NOMO-1 treated with DMSO at 0.1 percent for 48 hours (cell line): ENCODE measurements at regions not wholly inside any gene's neighbourhood (a gene's known extent, or its start where the extent isn't known, plus 50 kb on each side); places are given as distances from the start of the nearest gene placed in this dataset.
"Not testable (repeated sequence)": the region's sequence is repeated elsewhere in the genome, so short reads cannot be mapped to it uniquely, and the experiment has no call there.

Experiments used
- DNase-seq: peaks from one replicate; lab custom pipeline; 2025; ENCODE audit not compliant: unreplicated experiment; lab: John Stamatoyannopoulos, UW

DNA sequence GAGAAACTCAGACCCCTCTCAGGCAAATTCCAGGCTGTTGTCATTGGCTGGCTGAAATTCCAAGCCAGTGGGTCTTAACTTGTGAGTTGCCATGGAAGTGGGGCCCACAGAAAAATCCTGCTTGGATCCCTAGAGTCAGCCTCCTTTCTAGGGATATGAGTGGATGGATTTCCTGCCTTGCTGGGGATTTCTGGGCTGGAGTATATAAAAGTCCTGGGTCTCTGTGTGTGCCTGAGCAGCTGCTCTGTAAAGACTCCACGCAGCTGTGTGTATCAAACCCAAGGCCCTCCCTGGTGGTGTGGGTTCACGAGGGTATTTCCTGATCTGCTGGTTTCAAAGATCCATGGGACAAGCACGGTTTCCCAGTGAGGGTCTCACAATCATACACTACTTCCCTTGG lies 1077.1 kb downstream of the SLC16A7 start:
- DNase-seq, result no peak

DNA sequence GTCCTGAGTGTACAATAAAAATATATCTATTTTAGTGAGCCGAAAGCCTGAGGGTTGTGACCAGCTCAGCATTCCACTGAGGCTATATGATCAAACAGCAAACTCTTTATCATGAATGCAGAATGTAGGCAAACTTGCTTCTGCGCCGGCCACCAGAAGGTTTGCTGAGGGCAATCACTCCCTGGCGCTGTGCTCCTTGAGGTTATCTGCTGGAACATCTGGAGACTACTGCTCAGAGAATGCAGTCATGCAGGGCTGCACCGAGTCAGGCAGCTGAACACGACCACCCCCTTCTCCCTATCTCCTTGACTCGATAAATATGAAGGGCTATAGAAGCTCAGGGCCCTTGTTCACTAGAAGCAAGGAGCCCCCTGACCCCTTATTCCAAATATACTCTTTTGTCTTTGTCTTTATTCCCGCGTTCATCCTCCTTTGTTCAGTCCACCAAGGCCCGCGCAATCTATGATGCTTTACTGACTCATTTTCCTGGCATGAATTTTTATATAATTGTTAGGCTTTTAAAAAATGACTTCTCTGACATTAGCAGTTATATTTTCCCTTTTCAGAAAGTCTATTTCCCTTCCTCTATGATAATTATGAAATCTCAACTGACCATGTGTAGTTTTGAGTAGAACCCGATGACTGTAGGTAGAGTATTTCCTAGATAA lies 1089.3 kb downstream of the SLC16A7 start:
- no peak for DNase-seq

DNA sequence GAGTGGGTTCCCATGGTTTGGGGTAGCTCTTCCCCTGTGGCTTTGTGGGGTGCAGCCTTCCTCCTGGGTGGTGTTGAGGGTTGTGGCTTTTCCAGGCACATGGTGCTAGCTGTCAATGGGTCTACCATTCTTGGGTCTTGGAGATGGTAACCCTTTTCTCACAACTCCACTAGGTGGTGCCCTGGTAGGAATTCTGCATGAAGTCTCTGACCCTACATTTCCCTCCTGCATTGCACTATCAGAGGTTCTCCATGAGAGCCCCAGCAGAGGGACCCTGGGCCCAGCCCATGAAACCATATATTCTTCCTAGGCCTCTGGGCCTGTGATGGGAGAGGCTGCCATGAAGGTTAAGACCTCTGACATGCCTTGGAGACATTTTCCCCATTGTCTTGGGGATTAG lies 1093.3 kb downstream of the SLC16A7 start:
- no peak for DNase-seq

DNA sequence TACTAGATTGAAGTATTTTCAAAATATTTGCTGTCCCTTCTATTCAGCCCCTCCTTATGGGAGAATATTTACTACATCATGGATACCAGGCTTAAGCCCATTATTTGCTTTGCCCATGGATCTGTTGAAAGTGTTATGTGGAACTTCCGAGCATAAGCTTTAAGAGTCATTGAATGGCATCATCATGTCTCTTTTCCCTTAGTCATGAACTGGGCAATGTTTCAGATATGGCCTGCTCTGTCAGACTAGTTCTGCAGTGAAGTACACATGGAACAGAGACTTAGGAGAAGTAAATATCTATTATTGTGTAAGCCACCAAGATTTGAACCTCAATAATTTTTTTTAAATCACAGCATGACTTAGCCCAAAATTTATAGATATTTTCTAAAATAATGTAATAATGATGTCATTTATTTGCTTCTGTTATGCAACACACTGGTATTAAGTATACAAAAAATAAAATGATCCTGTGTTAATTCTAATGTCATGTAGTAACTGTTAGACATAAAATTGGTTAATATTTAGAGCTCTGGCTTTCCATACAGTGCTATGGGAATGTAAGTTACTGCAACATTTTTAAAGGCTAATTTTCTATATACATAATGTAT lies 1097.3 kb downstream of the SLC16A7 start:
- no peak for DNase-seq

DNA sequence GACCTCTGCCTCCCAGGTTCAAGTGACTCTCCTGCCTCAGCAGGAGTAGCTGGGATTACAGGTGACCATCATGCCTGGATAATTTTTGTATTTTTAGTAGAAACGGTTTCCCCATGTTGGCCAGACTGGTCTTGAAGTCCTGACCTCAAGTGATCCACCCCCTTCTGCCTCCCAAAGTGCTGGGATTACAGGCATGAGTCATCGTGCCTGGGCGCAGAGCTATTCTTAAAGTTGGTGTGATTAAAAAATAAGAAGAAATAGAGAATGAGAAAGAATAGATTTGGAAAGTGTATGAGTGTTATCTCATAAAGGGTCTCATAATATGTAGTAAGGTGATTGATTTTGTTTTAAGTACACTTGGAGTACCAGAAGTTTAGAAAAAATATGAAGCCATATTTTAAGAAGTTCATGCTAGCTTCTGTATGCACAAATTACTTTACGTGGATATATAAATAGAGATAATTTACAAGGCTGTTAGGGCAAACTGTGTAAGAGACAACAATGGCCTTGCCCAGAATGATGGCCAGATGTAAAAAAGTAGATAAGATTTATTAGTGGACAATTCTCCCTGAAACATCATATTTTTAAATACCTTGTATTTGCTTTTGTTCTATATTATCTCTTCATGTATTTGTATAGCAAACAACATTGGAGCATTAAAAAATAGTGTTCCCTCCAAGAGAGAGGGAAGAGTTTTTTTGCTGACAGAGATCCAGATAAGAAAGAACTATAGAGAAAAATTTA lies 1108.5 kb downstream of the SLC16A7 start:
- DNase-seq, result no peak

DNA sequence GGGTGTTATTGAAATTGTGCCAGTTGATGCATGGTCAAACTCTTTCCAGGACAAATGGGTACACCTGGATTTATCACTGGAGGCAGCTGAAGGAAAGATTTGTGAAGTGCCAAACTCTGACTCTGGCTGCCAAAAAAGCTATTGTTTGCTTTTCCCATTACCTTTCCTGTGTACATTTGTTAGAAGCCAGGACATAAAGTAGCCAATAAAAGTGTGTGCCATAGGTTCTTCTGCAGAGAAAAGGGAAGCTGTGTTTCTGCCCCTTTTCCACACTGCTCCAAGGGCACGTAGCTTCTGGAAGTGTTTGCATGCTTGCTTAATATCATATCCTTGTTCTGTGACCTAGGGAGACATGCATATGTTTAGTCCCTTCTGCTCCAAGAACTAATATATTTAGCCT lies 1114.4 kb downstream of the SLC16A7 start:
- DNase-seq, result no peak

DNA sequence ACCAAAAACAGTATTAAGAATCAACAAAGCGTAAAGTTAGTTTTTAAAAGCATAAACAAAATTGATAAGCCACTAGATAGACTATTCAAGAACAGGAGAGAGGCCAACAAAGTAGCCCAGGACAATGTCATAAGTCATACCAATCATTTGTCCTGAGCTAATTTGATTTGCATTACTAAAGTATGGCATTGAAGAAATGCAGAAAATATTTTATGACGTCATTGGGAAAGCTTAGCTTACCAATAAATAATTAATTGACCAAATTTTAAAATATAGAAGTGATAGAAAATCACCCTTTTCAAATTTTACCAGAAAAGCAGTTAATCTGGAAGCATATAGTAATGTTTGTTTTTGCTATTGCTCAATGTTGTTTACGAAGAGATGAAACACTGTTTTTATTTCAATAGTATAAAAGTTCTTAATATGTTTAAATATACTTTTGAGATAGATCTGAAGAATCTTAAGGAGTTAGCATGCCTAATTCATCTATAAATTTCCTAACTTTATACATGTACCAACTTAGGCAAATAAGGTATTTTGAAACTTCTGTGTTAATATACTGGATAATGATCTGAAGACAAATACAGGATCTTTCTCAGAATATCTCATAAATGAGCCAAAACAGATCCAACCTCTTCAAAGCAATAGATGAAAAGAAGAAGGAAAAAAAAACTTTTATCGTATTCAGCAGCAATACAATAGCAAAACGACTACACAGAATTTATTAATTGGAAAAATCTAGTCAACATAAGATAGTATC lies 1118.5 kb downstream of the SLC16A7 start:
- DNase-seq, result no peak

DNA sequence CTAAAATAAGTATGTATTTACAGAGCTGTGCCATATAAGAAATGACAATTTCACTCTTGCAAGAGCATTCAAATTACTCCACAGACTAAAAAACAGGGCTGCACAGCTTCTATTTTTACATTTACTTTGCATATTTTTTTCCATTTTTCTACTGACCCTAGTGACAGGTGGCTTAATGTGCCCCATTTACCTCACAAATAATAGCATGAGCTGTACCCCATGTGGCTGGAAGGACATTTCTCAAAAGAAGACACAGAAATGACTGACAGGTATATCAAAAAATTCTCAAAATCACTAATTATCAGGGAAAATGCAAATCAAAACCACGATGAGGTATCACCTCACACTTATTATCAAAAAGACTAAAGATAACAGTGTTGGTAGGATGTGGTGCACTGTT lies 1128.6 kb downstream of the SLC16A7 start:
- no peak for DNase-seq

DNA sequence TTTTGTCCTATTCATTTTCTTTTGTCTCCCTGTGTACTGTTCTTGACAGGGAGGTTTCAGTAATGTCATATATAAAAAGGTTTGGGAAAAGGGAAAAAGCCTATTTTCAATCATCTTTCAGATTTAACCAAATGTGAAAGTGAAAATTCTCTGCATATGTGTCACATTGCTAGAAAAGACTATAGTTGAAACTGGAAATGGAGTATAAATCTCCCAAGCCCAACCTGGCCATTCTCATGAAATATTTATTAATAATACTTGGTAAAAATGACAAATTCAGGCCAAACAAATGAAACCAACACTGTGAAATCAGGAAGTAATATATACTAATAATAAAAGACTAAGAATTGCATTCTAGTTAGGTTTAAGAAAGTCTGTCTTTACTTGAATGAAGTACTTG lies 1129.2 kb downstream of the SLC16A7 start:
- no peak for DNase-seq

DNA sequence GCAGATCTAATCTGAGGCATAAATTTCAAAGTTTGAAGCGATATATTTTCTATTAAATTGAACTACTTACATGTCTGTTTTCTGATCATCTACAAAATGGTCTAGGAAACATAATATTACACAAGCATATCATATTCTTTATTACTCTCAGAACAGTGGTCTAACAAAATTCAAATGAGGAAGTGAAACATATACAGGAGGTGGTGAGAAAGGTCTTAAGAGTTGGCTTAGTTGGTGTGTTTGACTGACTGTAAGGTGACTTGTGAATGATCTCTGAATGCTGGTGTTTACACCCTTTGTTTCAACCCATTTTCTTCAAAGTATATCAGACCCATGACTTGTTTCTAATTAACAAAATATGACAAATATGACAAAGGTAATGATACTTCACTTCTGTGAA lies 1156.8 kb downstream of the SLC16A7 start:
- DNase-seq, result peak; percentile 39

DNA sequence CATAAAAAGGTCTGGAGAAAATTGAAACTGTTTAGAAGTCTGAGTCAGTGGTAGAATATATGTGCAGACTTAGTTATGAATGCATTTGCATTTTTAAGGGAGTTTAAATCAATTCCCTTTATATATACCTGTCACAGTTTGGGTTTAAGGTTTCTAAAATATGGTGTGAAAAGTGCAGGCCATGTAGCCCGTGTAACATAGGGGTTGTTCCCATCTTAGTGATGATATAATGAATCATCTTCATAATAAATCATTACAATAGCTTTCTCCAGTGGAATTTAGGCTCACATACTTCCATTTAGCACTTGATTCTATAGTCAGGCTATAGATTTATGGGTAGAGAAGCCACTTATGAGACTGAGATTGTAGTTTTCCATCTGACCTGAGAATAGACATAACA lies 1162.4 kb downstream of the SLC16A7 start:
- no peak for DNase-seq

DNA sequence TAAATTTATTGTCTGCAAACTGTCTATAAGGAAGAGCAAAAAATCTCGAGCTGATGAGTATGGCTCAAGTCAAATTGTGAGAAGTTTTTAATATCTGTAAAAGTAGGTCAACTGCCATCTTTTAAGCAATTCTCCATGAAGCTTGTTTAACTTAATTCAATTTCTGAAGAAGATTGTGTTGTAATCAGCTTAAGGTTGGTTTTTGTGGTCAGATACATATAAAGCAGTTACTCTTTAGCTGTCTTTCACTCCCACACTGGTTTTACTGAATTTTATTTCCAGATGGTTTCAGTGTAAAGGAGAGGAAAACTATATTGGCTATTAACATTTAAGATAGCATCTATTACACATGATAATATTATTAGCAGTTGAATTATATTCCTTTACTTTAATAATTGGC lies 1165.1 kb downstream of the SLC16A7 start:
- DNase-seq, result no peak

DNA sequence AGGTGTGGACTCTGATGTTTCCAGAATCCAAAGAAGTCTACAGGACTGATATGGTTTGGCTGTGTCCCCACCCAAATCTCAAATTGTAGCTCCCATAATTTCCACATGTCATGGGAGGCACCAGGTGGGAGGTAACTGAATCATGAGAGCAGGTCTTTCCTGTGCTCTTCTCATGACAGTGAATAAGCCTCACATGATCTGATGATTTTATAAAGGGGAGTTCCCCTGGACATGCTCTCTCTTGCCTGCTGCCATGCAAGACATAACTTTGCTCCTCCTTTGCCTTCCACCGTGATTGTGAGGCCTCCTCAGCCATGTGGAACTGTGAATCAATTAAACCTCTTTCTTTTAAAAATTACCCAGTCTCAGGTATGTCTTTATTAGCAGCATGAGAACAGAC lies 1205.3 kb downstream of the SLC16A7 start:
- not testable (repeated sequence) for DNase-seq

DNA sequence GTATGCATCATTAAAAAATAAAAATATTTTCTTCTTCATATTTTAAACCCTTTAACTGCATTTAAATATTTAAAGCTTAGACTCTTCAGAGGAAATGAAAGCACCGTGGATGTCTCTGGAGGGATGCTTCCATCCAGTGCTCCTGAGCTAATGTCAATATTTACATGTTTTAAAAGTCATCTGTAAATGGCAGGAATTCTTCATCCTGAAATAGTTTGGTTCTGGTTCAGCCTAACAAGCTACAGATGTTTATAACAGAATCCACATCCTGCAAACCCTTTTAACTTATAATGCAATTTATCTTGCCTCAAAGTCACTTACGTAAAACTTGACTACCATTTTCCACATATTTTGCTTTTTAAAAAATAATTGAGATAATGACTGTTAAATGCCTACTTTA lies 1207.3 kb downstream of the SLC16A7 start:
- DNase-seq, result no peak

DNA sequence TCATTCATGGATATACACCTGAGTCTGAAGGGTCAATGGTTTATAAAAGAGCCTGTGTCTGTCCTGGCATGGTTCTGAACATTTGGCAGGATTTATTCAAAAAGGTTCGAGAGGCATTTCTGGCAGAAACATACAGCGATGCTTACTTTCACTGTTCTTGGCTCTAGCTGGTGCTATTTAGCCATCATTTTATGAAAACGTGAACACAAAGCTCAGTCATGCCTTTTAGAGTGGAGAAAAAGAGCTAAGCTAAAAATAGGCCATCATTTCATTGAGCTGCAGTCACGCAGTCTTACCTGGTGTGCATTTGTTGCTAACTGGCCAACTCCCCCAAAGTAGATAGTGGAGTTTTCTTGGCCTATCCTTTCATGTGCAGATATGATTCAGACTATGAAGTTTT lies 1209.5 kb downstream of the SLC16A7 start:
- DNase-seq, result no peak

DNA sequence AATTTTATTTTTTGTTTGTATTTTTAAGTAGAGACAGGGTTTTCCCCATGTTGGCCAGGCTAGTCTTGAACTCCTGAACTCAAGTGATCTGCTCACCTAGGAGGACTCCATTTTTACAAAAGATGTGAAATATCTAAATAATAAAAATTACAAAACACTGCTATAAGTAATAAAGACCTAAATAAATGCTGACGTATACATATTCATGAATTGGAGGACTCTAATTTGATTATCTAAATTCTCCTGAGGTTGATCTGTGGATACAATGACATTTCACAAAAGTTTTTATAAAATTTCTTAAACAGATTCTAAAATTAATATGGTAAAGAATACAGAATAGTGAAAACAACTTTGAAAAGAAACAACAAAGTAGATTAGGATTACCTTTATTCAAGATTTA lies 1224.0 kb downstream of the SLC16A7 start:
- DNase-seq, result no peak

DNA sequence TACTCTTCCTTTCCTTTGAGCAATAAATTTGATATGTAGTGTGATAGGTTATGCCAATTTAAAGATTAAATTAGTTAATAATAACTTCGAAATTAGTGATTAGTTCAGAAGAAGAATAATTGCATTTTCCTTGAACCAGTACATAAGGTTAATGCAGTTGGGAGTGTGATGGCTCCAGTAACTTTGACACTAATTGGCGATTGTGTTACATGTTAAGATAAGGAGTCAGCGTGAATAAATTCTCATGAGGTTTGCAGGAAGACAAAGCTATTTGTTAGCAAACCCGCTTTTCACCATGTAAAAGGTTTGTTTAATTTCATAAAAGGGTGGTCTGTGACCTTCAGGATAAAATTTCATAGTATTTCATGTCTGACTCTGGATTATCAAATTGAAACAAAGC lies 1226.8 kb downstream of the SLC16A7 start:
- no peak for DNase-seq

DNA sequence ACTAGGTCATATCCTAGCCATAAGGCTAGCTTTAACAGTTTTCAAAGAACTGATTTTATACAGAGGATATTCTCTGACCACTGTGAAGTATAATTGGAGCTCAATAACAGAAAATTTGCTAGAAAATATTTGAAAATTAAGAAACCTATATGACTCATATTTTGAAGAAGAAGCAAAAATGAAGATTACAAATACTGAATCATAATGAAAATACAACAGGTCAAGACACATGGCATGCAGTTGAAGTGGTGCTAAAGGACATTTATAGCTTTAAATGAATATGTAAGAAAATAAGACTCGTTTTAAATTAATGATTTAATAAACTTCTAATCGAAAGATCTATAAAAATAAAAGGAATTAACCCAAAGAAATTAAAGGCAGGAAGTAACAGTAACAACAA lies 1234.6 kb downstream of the SLC16A7 start:
- DNase-seq, result no peak

DNA sequence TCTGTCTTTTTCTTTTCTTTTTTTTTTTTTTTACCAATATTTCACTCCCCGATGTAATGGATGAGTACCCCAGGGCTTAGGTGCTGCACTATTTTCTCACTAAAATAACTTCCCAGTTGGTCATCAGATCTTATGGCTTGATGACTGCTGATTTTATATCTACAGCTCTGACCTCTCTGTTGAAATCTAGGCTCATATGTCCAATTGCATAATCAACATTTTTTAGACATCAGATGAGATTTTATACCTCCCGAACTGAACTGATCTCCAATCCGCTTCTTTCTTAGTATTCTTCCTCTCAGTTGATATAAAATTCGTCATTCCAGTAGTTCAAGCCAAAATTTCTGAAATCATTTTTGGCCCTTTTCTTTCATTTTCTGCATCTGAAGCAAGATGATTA lies 1236.5 kb downstream of the SLC16A7 start:
- no peak for DNase-seq

DNA sequence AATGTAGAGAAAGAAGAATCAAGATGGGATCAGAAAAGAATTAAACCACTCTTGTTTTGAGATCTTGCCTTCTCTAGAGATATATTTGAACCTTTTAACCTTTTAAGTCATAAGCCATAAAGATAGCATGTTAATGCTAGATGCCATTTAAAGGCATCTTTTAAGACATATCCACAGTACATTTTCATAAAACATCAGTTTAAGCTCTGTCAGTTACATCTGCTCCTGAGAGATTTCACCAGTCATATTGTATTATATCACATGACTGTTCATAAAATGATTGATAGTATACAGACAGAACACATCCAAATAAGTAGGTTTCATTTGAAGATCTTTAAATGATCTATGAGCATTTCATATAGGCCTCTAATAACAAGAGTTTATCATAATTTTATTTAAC lies 1238.5 kb downstream of the SLC16A7 start:
- no peak for DNase-seq

DNA sequence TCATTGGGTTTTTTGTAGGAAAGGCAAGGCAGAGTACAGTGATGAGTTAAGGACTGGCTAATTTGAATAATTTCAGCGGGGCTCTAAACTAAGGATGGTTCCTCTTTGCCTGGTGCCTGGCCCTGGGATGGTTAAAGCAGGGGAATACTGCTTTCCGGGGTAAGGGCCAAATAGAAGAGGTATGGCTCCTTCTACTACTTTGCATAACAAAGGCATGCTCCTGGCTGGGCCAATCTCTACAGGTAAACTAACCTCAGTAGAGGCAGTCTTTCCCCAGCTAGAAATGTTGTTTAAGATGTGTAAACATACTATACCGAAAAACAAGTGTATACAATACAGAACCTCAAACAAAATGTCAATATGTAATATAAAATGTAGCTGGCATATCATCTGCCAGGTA lies 1239.0 kb downstream of the SLC16A7 start:
- no peak for DNase-seq

DNA sequence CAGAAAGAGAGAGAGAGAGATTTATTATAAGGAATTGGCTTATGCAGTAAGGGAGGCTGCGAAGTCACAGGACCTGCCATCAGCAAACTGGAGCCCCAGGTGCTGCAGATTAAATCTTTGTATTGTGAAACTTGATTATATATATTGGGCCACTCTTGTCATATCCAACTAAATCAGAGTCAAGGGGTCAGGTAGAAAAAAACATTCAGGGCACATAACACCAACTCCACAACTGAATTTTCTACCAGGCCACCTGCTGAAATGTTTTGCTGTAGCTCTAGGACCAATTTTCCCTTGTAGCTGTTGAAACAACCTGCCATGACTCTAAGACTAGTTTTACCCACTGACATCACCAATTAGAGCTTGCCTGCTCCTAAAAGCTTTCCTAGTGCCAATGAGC lies 1240.8 kb downstream of the SLC16A7 start:
- DNase-seq, result no peak
